PC-3 (cell line): ENCODE measurements at regions not wholly inside any gene's neighbourhood (a gene's known extent, or its start where the extent isn't known, plus 50 kb on each side); places are given as distances from the start of the nearest gene placed in this dataset.

Source experiments
- ATAC-seq: fragments of 200-7000 bp; cut with Tn5 transposase; 2 replicates; pipeline ENCODE4 v1.9.1; 2020; ENCODE audit warnings: mild to moderate bottlenecking, moderate library complexity
- BruUV-seq: library from RNA; stranded (reverse); fragments of 400-500 nt; replicated peaks from 2 replicates; lab custom pipeline; 2021; lab: Mats Ljungman, UMichigan
- CTCF ChIA-PET: fragments of 300-600 bp; sonication (Branson Sonifier 250); formaldehyde crosslinking; loops from one replicate; lab custom pipeline; 2022; ENCODE audit warnings: antibody characterized with exemption; lab: Charles Lee
- POLR2A ChIA-PET: fragments of 300-600 bp; sonication (Branson Sonifier 250); formaldehyde crosslinking; loops from one replicate; lab custom pipeline; 2022; ENCODE audit warnings: antibody characterized with exemption; ENCODE audit not compliant: unreplicated experiment; lab: Charles Lee
- DNase-seq: peaks from one replicate; pipeline ENCODE4 v3.0.0-alpha.2; 2015
- H2AFZ ChIP-seq: fragments of 300-600 bp; sonication (generic); 2 replicates; pipeline ENCODE4 v1.6.0; 2016; ENCODE audit warnings: antibody characterized with exemption, low read length
- H3F3A ChIP-seq: fragments of 300-600 bp; sonication (generic); one replicate; pipeline ENCODE4 v1.6.0; 2017; ENCODE audit warnings: antibody characterized with exemption, low read length, control low read depth, mild to moderate bottlenecking; ENCODE audit not compliant: unreplicated experiment
- H3K27ac ChIP-seq: fragments of 300-600 bp; sonication (generic); 2 replicates; pipeline ENCODE4 v1.5.1; 2016; ENCODE audit warnings: mild to moderate bottlenecking, low read length
- H3K27me3 ChIP-seq: fragments of 300-600 bp; sonication (generic); 2 replicates; pipeline ENCODE4 v1.6.1; 2016; ENCODE audit warnings: low read length, mixed read lengths
- H3K36me3 ChIP-seq: fragments of 300-600 bp; sonication (generic); 2 replicates; pipeline ENCODE4 v1.6.1; 2016; ENCODE audit warnings: low read depth, mixed run types, low read length, mixed read lengths
- H3K4me1 ChIP-seq: fragments of 300-600 bp; sonication (generic); 2 replicates; pipeline ENCODE4 v1.5.1; 2016; ENCODE audit warnings: low read length; ENCODE audit not compliant: insufficient read depth
- H3K4me2 ChIP-seq: fragments of 300-600 bp; sonication (generic); 2 replicates; pipeline ENCODE4 v1.6.0; 2016; ENCODE audit warnings: low read length
- H3K4me3 ChIP-seq: fragments of 300-600 bp; sonication (generic); 2 replicates; pipeline ENCODE4 v1.5.1; 2016; ENCODE audit warnings: mild to moderate bottlenecking, low read length, mixed read lengths
- H3K79me2 ChIP-seq: fragments of 300-600 bp; sonication (generic); 2 replicates; pipeline ENCODE4 v1.6.1; 2017; ENCODE audit warnings: low read length, mixed read lengths
- H3K9ac ChIP-seq: fragments of 300-600 bp; sonication (generic); 2 replicates; pipeline ENCODE4 v1.6.0; 2016; ENCODE audit warnings: mild to moderate bottlenecking, low read length
- H3K9me2 ChIP-seq: fragments of 300-600 bp; sonication (generic); replicated peaks from 2 replicates; pipeline ENCODE4 v1.6.1; 2016; ENCODE audit warnings: mixed run types, low read length, mixed read lengths
- H3K9me3 ChIP-seq: fragments of 300-600 bp; sonication (generic); 2 replicates; pipeline ENCODE4 v1.6.1; 2016; ENCODE audit warnings: low read length, mixed read lengths
- H4K20me1 ChIP-seq: fragments of 300-600 bp; sonication (generic); 2 replicates; pipeline ENCODE4 v1.6.1; 2016; ENCODE audit warnings: low read length, mixed read lengths
- CTCF ChIP-seq: fragments of 300-600 bp; sonication (generic); conservative IDR thresholded peaks from 2 replicates; pipeline ENCODE4 v1.5.1; 2017; ENCODE audit warnings: antibody characterized with exemption, low read depth, mild to moderate bottlenecking, low read length
- EZH2 ChIP-seq: fragments of 300-600 bp; sonication (generic); IDR thresholded peaks from one replicate; pipeline ENCODE4 v1.6.1; 2017; ENCODE audit warnings: antibody characterized with exemption, mild to moderate bottlenecking, low read length; ENCODE audit not compliant: unreplicated experiment
- EZH2phosphoT487 ChIP-seq: fragments of 300-600 bp; sonication (generic); IDR thresholded peaks from 2 replicates; pipeline ENCODE4 v1.6.1; 2018; ENCODE audit warnings: mild to moderate bottlenecking, antibody characterized with exemption, low read length, borderline replicate concordance
- intact Hi-C: fragments of 100-400 bp; cut with micrococcal nuclease; formaldehyde crosslinking; loops from 2 replicates; pipeline ENCODE4 v1.9.0; 2023

- H2AFZ ChIP-seq = no peak overlapping the region
- no peaks in the 10 kb centered on the region for H4K20me1 ChIP-seq
- DNase-seq (peak; percentile 10), ATAC-seq (no peak)
- H3F3A ChIP-seq = no peaks in the 10 kb centered on the region
- no peak overlapping the region for H3K9ac ChIP-seq
- H3K79me2 ChIP-seq = no peaks in the 10 kb centered on the region
- CTCF ChIA-PET = no interaction called here
- POLR2A ChIA-PET = no interaction called here
- no peak overlapping the region for H3K4me3 ChIP-seq
- H3K36me3 ChIP-seq = no peaks in the 10 kb centered on the region
- H3K9me2 ChIP-seq = no peaks in the 10 kb centered on the region
- H3K27ac ChIP-seq = no peak overlapping the region
- no peak overlapping the region for H3K4me2 ChIP-seq
- BruUV-seq = no TSS peak
- H3K9me3 ChIP-seq = no peaks in the 10 kb centered on the region
- intact Hi-C loops = no loop called here
- H3K4me1 ChIP-seq = peaks cover 4% of the 10 kb centered on the region
- TF ChIP-seq CTCF (no peak), EZH2phosphoT487 (no peak), EZH2 (no peak)
- H3K27me3 ChIP-seq = no peaks in the 10 kb centered on the region; the same call in 1 of the 2 replicates
These were observed 125.3 kb downstream of the SEC23IP start for GRCh38 chr10:120017733-120018417.

DNA sequence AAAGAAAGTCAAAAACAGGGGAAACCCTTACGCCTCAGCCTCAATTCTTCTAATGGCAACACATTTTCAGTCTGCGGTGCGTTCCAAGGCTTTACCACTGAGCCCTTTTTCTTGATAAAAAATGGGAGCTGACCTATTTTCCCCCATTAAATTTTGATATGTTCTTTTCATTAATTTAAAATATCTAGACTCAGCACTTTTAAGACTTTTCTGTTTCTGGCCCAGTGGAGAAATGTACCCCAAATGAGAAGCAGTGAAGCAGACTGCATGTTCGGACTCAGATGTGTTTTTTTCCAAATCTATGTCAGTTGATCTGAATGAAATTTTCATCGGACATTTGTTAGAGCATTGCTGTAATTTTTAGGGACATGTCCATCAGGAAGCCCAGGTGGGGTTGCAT lies 126.2 kb downstream of the SEC23IP start:
- no TSS peak for BruUV-seq
- Histone ChIP-seq H3K27ac (no peak overlapping the region), H3F3A (no peaks in the 10 kb centered on the region), H3K9me3 (no peaks in the 10 kb centered on the region), H3K4me1 (no peaks in the 10 kb centered on the region), H3K9ac (no peak overlapping the region), H3K4me2 (no peak overlapping the region), H2AFZ (no peak overlapping the region), H3K36me3 (no peaks in the 10 kb centered on the region), H3K9me2 (no peaks in the 10 kb centered on the region), H4K20me1 (no peaks in the 10 kb centered on the region), H3K27me3 (no peaks in the 10 kb centered on the region; the same call in 1 of the 2 replicates), H3K4me3 (no peak overlapping the region), H3K79me2 (no peaks in the 10 kb centered on the region)
- ChIA-PET POLR2A (no interaction called here), CTCF (no interaction called here)
- intact Hi-C loops = no loop called here
- TF ChIP-seq EZH2 = no peak
- TF ChIP-seq CTCF = no peak
- TF ChIP-seq EZH2phosphoT487 = no peak
- DNase-seq (no peak), ATAC-seq (no peak)

DNA sequence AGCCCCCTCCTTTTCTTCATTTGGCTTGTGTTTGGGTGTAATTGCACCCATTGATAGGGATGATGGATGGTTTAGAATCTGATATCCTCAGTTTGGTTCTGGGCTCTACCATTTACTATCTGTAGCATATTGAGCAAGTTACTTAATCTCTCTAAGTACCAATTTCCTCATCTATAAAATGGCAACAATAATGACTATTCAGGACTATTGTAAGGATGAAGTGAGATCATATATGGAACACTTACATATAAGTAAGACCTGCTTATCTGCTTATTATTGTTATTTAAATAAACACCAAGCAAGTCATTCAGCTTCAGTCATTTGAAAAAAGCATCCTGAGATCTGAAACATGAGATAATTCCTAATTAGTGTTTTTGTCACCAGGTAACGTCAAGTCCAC lies 127.0 kb downstream of the SEC23IP start:
- no peaks in the 10 kb centered on the region for H3F3A ChIP-seq
- no peaks in the 10 kb centered on the region for H4K20me1 ChIP-seq
- no peak for DNase-seq
- no peaks in the 10 kb centered on the region for H3K9me2 ChIP-seq
- CTCF ChIA-PET = no interaction called here
- POLR2A ChIA-PET = no interaction called here
- intact Hi-C loops = no loop called here
- peaks cover 2% of the 10 kb centered on the region for H3K27me3 ChIP-seq
- no peak overlapping the region for H3K4me3 ChIP-seq
- no peaks in the 10 kb centered on the region for H3K9me3 ChIP-seq
- H2AFZ ChIP-seq = no peak overlapping the region
- H3K27ac ChIP-seq = no peak overlapping the region
- ATAC-seq = no peak
- no peaks in the 10 kb centered on the region for H3K4me1 ChIP-seq
- no TSS peak for BruUV-seq
- H3K36me3 ChIP-seq = no peaks in the 10 kb centered on the region
- H3K79me2 ChIP-seq = no peaks in the 10 kb centered on the region
- TF ChIP-seq EZH2phosphoT487 = no peak
- TF ChIP-seq EZH2 = no peak
- no peak for TF ChIP-seq CTCF
- no peak overlapping the region for H3K9ac ChIP-seq
- H3K4me2 ChIP-seq = no peak overlapping the region
